NCI-H82 treated with DMSO at 0.1 percent for 48 hours (cell line): ENCODE measurements at regions not wholly inside any gene's neighbourhood (a gene's known extent, or its start where the extent isn't known, plus 50 kb on each side); places are given as distances from the start of the nearest gene placed in this dataset.
"Not testable (repeated sequence)": the region's sequence is repeated elsewhere in the genome, so short reads cannot be mapped to it uniquely, and the experiment has no call there.

Source experiments
- DNase-seq: peaks from one replicate; lab custom pipeline; 2025; ENCODE audit not compliant: unreplicated experiment; lab: John Stamatoyannopoulos, UW

DNA sequence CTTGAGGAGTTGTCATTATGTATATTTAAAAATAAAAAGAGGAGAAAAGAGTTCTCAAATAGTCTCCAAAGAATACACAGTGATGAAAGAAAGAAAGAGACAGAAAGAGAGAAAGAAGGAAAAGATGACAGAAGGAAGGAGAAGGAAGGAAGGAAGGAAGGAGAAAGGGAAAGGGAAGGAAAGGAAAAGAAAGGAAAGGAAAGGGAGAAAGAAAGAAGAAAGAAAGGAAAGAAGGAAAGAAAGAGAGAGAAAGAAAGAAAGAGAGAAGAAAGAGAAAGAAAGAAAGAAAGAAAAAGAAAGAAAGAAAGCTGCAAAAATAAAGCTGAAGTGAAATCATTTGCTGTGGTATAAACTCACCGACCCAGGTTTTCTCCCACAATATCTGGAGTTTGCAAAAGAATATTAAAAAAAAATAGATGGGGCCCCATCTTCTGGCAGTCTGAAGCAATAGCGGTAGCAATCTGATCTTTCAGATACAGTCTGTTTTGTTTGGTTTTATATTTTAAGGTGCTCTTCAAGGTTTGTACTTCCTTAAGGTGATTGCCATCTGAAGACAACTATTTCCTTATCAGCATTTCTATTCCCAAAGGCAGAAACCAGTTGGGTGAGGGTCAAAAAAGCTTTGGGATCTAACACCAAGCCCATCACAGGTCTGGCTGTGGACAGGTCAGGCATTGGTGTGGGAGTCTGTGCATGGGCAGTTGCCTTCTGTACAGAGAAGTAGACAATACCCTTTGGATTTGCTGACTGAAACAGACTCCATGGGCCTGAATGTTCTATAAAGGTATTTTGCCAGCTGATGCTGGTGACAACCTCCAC lies 160.4 kb downstream of the CPEB2 start:
- DNase-seq = no peak

DNA sequence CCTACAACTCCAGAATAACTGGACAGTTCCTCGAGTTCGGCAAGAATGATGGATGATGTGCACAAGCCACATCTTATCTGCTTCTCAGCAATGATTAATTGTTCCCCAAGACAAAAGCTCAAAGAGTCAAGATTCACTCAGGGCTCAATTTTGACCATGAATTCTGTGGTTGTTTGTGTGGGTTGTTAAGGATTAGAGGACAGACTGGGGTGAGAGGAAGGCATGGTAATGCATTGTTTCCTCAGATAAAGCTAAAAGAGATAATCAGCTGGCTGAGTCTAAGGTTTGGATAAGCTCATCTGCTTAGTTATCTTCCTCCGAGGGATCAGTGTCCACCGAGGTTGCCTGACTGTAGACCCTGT lies 161.0 kb downstream of the CPEB2 start:
- no peak for DNase-seq

DNA sequence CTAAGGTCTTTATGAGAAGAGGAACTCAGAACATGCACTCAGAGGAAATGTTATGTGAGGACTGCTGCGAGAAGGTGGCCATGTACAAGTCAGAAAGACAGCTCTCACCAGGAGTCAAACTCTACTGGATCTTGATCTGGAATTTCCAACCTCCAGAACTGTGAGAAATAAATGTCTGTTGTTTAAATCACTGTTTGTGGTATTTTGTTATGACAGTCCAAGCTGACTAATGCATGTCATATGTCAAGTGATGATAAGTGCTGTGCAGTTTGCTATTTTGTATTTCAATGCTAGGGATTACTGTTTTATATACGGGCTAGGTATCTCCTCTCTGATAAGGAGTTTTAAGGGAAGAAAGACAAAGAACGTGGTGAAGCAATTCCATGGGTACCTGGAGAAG lies 162.3 kb downstream of the CPEB2 start:
- no peak for DNase-seq

DNA sequence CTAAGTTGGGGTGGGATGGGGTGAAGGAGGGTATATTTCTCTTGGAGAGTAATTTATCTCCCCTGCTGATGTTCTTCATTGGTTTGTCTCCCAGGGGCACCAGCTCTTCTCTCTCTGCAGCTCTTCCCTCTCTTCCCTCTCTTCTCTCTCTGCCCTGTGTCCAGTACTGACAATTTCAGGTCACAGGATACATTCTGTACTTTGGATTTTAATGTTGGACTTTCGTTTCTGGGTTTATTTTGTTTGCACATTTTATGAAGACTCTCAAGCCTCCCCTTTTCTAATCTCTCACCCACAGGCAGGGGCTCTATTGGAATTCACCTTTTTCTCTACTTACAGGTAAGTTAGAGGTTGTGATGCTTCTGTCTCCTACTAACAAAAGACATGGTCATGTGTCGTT lies 165.5 kb downstream of the CPEB2 start:
- no peak for DNase-seq

DNA sequence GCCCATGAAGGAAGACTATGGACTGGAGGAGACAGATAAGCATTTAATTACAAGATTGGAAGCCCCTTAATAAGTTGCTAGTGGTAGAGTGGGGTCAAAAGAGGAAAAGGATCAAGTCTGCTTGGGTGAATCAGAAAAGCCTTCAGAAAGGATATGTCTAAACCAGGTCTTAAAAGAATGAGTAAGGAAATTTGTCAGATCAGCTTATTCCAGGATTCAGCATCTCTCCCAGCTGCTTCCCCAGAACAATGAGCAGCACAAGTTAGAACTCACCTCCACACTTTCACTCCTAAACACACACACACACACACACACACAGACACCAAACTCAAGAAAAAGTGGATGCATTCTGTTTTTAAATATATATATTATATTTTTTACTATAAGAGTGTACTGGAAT lies 166.5 kb downstream of the CPEB2 start:
- no peak for DNase-seq

DNA sequence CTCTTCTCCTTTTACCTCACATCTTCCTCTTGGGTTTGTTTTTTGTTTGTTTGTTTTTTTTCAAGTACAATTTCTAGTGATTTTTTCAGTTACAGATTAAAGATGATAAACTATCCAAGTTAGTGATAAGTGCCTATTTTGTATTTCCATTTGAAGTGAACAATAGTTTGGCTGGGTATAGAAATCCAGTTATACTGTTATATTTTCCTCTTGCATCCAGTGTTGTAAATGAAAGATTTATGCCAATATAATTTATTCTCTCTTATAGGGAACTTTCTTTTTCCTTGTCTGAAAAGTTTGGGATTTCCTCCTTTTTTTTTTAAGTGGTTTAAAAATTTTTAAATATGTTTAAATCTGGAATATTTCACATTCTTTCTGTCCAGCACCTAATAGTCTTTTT lies 169.4 kb downstream of the CPEB2 start:
- no peak for DNase-seq

DNA sequence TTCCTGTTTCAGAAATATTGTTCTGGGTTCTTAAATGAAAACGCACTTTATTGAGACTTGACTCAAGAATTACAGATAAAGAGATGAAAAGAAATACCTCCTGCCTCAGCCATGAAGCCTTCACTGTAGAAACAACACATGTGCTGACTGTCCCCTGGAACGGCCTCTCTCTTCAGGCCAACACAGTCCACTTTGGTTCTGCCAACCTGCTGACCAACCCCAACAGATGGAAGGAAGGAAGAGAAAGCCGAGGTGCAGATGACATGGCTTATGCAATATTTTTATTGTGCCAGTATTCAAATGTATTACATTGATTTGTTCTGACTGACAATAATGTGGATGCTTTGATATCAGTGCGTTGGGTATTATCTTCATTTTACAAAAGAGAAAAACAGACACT lies 171.0 kb downstream of the CPEB2 start:
- DNase-seq = no peak

DNA sequence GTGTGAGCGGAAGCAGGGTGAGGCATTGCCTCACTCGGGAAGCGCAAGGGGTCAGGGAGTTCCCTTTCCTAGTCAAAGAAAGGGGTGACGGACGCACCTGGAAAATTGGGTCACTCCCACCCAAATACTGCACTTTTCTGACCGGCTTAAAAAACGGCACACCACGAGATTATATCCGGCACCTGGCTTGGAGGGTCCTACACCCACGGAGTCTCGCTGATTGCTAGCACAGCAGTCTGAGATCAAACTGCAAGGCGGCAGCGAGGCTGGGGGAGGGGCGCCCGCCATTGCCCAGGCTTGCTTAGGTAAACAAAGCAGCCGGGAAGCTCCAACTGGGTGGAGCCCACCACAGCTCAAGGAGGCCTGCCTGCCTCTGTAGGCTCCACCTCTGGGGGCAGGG lies 171.9 kb downstream of the CPEB2 start:
- DNase-seq = not testable (repeated sequence)

DNA sequence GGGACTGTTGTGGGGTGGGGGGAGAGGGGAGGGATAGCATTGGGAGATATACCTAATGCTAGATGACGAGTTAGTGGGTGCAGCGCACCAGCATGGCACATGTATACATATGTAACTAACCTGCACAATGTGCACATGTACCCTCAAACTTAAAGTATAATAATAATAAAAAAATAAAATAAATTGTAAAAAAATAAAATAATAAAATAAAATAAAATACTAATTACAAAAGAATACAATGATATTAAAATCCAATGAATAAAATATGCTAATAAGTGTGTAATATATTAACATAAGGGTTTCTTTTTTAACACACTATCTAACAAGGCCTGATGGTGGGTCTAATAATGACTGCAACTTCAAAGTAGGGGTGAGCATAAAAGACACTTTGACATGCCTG lies 177.6 kb downstream of the CPEB2 start:
- DNase-seq = not testable (repeated sequence)

DNA sequence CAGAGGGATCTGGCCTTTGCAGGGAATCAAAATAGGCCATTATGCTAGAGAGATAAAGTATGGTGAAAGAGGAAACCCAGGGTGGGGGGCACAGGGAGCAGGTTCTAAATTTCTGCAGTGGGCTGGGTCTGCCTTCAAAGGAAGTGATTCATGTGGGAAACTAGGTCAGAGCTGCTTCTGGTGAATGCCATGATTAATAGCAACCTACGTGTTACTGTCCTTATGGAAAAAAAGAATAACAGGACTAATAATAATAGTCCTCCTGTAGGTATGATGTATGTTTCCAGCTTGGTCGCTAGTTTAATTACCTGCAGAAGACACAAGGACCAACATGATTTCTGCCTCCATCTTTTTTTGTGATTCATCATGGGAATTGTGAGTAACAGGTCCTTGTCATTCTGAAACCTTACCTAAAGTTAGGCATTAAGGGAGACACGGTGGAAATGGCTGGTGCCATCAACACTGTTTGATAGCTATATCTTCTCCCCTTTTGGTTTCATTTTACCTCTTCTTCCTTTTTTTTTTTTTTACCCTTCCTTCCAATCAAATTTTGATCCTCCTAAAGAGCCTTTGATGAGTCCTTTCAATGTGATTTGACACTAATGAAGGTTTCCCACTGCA lies 180.4 kb downstream of the CPEB2 start:
- no peak for DNase-seq

DNA sequence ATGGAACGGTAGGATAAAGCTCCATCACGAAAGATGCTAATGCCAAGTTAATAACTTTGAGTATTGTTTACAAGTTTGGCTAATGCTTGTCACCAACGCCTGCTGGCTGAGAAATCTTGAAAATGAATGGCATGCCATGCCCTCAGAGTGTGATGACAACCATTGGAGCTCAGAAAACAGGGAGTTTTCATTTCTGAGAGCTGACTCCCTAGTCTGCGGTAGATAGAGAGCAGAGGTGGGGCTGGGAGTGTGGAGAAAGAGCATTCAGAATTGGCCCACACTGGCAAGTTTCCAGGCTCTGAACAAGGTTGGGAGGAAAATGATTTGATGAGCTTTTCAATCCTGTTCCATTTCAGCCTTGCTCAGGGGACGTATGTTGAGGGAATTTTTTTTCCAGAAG lies 183.9 kb downstream of the CPEB2 start:
- no peak for DNase-seq

DNA sequence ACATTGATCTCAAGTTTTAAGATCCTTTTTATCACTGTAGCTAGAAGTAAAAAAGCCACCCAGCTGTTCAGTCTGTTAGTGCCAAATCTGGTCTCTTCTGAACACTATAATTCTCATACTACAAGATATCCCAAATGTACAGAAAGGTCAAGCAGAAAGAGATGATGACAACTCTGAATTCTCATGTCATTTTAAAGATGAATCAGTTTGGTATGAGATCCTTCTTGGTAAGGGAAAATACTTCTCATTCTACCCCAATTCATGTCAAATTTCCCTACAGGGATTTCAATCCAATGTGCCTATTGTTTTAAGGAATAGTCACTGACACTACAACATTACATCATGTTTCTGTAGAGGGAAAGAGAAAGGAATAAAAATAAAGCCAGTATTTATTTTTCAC lies 184.5 kb downstream of the CPEB2 start:
- no peak for DNase-seq

DNA sequence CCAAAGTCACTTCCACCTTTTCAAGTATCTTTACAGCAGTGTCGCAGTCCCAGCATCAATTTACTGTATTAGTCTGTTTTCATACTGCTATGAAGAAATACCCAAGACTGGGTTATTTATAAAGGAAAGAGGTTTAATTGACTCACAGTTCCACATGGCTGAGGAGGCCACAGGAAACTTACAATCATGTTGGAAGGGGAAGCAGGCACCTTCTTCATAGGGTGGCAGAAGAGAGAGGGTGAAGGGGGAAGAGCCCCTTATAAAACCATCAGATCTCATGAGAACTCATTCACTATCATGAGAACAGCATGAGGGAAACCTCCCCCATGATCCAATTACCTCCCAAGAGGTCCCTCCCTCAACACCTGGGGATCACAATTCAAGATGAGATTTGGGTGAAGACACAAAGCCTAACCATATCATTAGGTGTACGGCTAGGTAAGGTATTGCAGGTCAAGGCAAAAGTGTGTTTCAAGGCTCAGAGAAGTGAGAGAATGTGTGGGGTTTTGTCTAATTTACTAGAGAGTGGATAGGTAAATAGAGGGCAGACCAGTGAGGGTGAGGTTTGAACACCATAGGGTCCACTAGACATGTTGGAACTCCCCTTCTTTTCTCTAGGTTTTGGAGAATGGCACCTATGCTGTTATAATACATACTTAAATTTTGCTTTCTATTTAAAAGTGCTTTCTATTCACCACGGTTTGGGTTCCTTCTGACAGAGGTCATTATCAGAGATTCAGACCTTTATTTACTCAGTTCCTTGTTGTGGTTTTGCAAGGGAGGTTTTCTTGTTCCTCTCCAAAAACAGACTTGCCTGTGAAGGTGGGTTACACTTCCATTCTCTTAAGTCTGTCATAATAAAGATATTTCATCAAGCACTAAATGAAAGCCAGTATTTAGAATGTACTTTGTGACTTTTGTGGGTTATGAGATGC lies 186.6 kb downstream of the CPEB2 start:
- no peak for DNase-seq

DNA sequence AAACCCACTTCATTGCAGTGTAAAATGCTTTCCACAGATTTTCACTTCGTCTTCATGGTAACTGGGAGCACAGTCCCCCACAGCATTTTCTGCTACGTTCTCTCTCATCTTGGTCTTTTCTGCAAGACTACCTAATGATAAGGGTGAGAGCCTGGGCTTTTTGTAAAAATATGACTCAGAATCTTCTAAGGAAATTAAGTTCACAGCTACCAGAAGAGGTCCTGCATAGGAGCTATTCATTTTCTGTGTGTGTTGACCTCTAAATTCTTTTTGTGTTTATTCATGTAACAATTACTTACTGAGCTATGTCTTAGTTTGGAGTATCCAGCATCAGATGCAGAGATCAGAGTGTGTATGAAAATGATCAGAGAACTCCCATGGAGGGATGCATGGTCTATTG lies 192.2 kb downstream of the CPEB2 start:
- no peak for DNase-seq

DNA sequence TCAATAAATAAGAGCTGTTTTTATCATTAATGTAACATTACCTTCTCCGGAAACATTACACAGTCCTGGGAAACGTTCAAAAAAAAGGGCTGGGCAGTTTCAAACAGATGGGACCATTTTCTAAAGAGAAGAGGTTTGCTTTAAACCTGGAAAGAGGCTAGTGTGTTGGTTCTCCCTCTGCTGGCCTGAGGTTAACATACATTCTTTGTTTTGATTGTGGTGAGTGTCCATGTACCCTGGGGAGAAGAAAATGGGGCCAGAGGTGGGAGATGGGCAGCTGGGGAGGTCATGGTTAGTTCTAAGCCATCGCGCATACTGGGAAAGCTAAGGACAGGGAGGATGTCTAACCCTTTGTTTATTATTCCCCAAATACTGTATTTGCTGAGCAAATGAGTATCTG lies 194.7 kb downstream of the CPEB2 start:
- DNase-seq = no peak

DNA sequence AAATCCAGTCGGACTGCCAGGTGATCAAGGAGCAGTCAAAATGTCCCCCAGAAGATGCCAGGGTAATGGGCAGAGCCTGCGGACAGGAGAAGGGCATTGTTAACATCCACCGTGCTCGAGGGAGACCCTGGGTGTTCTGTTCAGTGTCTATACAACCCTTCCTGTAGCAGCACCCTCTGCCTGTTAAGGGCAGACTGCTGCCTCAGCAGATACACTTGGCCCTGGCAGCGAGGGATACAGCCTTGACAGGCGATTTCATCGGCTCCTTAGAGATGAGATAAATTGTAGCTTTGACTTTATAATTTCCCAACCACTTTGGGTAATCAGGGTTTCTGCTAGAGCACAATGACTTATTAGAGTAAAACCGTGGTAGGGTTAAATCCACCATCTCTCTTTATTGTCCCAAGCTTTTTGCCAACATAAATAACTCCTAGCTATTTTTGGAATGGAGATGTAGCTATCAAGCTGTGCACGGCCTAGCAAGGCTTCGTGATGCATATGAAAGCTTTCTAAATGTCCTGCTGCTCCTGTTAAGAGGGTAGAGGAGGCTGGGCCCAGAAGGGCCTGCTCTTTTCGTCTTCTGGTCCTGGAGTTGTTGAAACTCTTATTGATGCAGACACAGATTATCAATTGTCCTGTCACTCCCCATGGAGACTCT lies 195.9 kb downstream of the CPEB2 start:
- DNase-seq = no peak

DNA sequence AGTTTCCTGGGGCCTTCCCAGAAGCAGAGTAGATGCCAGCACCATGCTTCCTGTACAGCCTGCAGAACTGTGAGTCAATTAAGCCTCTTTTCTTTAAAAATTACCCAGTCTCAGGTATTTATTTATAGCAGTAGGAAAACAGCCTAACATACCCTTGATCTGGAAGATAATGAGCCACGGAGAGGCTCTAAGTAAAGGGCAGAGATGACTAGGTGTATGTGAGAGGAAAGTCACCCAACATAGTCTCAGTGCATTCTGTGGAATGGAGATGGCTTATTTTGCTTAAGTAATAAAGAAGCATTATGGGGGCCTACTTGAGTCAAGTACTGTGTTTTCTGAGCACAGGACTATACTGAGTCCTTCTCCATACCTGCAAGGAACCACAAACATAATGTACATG lies 199.5 kb downstream of the CPEB2 start:
- no peak for DNase-seq

DNA sequence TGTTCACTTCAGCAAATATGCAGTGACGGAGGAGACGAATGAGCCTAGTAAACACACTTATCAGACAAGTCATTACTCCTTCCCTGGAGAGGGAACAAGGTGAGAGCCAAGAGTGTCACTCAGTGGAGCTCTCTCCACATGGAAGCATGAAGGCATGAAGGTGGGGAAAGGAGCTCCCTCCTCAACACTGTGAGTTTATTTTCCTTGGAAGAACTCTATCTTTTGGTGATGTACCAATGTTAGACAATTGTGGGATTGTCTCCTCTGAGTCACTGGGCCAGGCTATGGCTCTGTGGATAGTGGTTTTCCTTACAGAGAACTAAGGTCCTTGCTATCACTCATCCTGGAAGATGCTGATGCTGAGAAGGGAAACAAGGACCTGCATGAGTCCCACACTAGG lies 200.2 kb downstream of the CPEB2 start:
- DNase-seq = no peak

DNA sequence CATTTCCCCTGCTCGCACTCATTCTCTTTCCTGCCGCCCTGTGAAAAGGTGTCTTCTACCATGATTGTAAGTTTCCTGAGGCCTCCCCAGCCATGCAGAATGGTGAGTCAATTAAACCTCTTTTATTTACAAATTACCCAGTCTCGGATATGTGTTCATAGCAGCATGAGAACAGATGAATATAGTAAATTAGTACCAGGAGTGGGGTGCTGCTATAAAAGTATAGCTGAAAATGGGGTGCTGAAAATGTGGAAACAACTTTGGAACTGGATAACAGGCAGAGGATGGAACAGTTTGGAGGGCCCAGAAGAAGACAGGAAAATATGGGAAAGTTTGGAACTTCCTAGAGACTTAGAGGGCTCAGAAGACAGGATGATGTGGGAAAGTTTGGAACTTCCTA lies 204.2 kb downstream of the CPEB2 start:
- not testable (repeated sequence) for DNase-seq

DNA sequence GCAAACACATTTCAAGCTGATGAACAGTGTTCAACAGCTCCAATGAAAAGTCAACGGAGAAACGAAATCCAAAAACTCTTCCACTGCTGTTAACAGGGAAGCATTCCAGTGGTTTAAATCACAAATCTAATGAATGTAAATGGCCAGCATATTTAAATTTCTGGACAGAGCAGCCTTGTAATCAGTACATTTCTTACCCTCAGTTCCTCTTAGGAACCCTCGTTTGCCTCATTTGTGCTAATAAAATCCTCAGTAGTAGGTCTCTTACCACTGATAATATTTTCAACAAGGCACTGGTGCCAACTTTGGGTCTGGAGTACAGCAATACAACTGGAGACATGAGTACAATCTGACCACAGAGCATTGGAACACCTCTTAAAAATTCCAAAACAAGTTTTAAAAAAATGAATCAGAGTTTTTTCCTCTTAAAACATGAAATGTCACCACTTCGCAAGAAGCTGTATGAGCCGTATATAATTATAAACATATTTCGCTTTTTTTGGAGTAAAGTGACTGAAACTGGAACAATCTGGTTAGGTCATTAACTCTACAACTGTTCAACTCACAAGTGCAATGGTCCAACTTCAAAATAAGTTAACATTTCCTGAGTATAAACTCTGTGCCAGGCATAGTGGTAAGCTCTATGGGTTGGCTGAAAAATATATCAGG lies 211.2 kb downstream of the CPEB2 start:
- DNase-seq = no peak

DNA sequence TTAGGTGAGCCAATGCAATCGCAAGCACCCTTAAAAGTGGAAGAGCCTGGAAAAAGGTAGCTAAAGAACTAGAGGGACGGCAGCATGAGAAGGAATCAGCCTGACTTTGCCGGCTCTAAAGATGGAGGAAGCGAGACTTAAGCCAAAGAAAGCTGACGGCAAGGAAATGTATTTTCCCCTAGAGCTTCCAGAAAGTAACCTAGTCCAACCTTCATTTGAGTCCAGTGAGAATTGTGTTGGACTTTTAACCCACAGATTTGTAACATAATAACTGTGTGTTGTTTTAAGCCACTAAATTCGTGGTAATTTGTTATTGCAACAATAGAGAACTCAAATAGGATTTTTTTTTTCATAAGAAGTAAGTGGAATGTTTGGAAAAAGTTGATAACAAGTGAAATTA lies 212.7 kb upstream of the C1QTNF7 start:
- no peak for DNase-seq
